Heart left ventricle (tissue), 16 donors: ENCODE measurements at regions not wholly inside any gene's neighbourhood (a gene's known extent, or its start where the extent isn't known, plus 50 kb on each side); places are given as distances from the start of the nearest gene placed in this dataset.

Source experiments
- ATAC-seq, 4 donors: fragments of 200-7000 bp; cut with Tn5 transposase; one replicate each; pipeline ENCODE4 v1.9.1; 2020 to 2022; ENCODE audit warnings: moderate library complexity in 4 of 4, mild to moderate bottlenecking in 3 of 4, moderate number of reproducible peaks in 1 of 4
- DNase-seq, 5 donors: peaks; one replicate each; pipeline ENCODE4 v3.0.0-alpha.2; 2020
- H3K27ac ChIP-seq, 12 donors: fragments of 200-600 bp; sonication (generic) in 4 of 12; one replicate each; pipeline versions ENCODE4 v1.5.0 to v1.8.0; 2016 to 2022; ENCODE audit warnings: mild to moderate bottlenecking in 2 of 12
- H3K27me3 ChIP-seq, 9 donors: fragments of 200-600 bp; sonication (generic) in 2 of 9; one replicate each; pipeline versions ENCODE4 v1.5.1 to v1.8.0; 2016 to 2022; ENCODE audit warnings: mild to moderate bottlenecking in 3 of 9
- H3K36me3 ChIP-seq, 9 donors: fragments of 200-600 bp; sonication (generic) in 2 of 9; one replicate each; pipeline versions ENCODE4 v1.5.0 to v1.8.0; 2018 to 2022; ENCODE audit warnings: mild to moderate bottlenecking in 2 of 9
- H3K4me1 ChIP-seq, 12 donors: fragments of 200-600 bp; sonication (generic) in 4 of 12; one replicate each; pipeline versions ENCODE4 v1.5.0 to v1.8.0; 2016 to 2022; ENCODE audit warnings: mild to moderate bottlenecking in 3 of 12
- H3K4me3 ChIP-seq, 12 donors: fragments of 200-600 bp; sonication (generic) in 4 of 12; one replicate each; pipeline versions ENCODE4 v1.5.0 to v1.8.0; 2017 to 2022; ENCODE audit warnings: mild to moderate bottlenecking in 9 of 12, moderate library complexity in 4 of 12
- H3K9me3 ChIP-seq, 12 donors: fragments of 200-600 bp; sonication (generic) in 4 of 12; one replicate each; pipeline versions ENCODE4 v1.5.0 to v1.8.0; 2016 to 2022; ENCODE audit warnings: mild to moderate bottlenecking in 1 of 12
- CTCF ChIP-seq, 12 donors: fragments of 200-600 bp; sonication (generic) in 4 of 12; IDR thresholded peaks; one replicate each; pipeline versions ENCODE4 v1.5.0 to v1.8.0; 2018 to 2022; ENCODE audit warnings: antibody characterized with exemption in 12 of 12, mild to moderate bottlenecking in 5 of 12
- POLR2A ChIP-seq, 2 donors: fragments of 450-650 bp; IDR thresholded peaks; one replicate each; pipeline ENCODE4 v1.6.1; 2017; ENCODE audit warnings: antibody characterized with exemption in 2 of 2, mild to moderate bottlenecking in 2 of 2, moderate library complexity in 2 of 2
- WGBS, 4 donors: extraction: QIAGEN DNeasy Blood & Tissue Kit in 2 of 4; methylation state at CpG; one replicate each; pipeline versions ENCODE4 v1.1.5 to v1.1.7; 2013 to 2018; 5-methylcytosine and 5-hydroxymethylcytosine counted together
- intact Hi-C, 10 donors: fragments of 100-400 bp; cut with DNase I; formaldehyde crosslinking; loops; one replicate each; pipeline versions ENCODE4 v1.11.1 to v1.14.2; 2022
- donor health status: ischemic (EF 13 %, LVEDD 7.1; RV severe dilation, severe dysfunction).
- donor health status: healthy with polysubstance abuse.
- donor health status: DM: no; HTN: yes; CAD: no.
- donor health status: DM: no; HTN: no; CAD: no.
- donor health status: ischemic (EF 25% LVEDD 6.9; RV normal size, moderate dysfunction).
- donor health status: ischemic (EF 25% LVEDD 5.7; RV mildly dilated, moderate dysfunction).
- donor health status: healthy.
- donor health status: DM: yes; HTN: yes; CAD: no.
- donor health status: ischemic (EF 35%, LVEDD 5.7; RV mildly dilated, moderate dysfunction).
- donor health status: nonischemic (EF 11% LVEDD 7.7; RV severe dilation, severe dysfunction).
- donor health status: DM: yes; HTN: yes; CAD: no.
- donor health status: PGD.
- donor health status: ischemic (EF 29% LVEDD 5.4; RV normal size, mild dysfunction).
- donor health status: nonischemic (EF 23%, LVEDD 6.1; RV moderate dilation, normal function).

- TF ChIP-seq POLR2A (IDR thresholded peaks at IDR 0.05) (no peak), CTCF (IDR thresholded peaks at IDR 0.05) (no peak)
- Histone ChIP-seq H3K27me3 (no peaks in the 10 kb centered on the region), H3K4me3 (no peak overlapping the region), H3K9me3 (peaks cover 0 to 7% (median 0%) of the 10 kb centered on the region in 12 donors), H3K27ac (no peak overlapping the region), H3K36me3 (no peaks in the 10 kb centered on the region), H3K4me1 (no peaks in the 10 kb centered on the region)
- DNase-seq (no peak), ATAC-seq (no peak)
- intact Hi-C loops: no loop called here
- 71 to 76% (median 73%) methylated on average over 3 of the region's 3 CpGs for WGBS, 4 donors
Observed at GRCh38 chr5:78706825-78707224, 58.3 kb upstream of the LHFPL2 start.

GRCh38 chr5:78706381-78706780, 57.8 kb upstream of the LHFPL2 start:
- Histone ChIP-seq H3K36me3 (no peaks in the 10 kb centered on the region), H3K27me3 (no peaks in the 10 kb centered on the region), H3K9me3 (peaks cover 0 to 7% (median 0%) of the 10 kb centered on the region in 12 donors), H3K4me1 (no peaks in the 10 kb centered on the region), H3K27ac (no peak overlapping the region), H3K4me3 (no peak overlapping the region)
- WGBS, 4 donors: 74 to 83% (median 77%) methylated on average over 2 of the region's 2 CpGs
- intact Hi-C loops: no loop called here
- ATAC-seq (no peak), DNase-seq (no peak)
- no peak for TF ChIP-seq POLR2A (IDR thresholded peaks at IDR 0.05)
- TF ChIP-seq CTCF (IDR thresholded peaks at IDR 0.05): no peak

GRCh38 chr5:78705826-78706225, 57.3 kb upstream of the LHFPL2 start:
- H3K4me1 ChIP-seq: no peaks in the 10 kb centered on the region
- TF ChIP-seq POLR2A (IDR thresholded peaks at IDR 0.05): no peak
- no peak for TF ChIP-seq CTCF (IDR thresholded peaks at IDR 0.05)
- H3K36me3 ChIP-seq: no peaks in the 10 kb centered on the region
- H3K9me3 ChIP-seq: peaks cover 0 to 7% (median 0%) of the 10 kb centered on the region in 12 donors
- ATAC-seq: no peak
- intact Hi-C loops: no loop called here
- WGBS, 4 donors: 91 to 99% (median 95%) methylated on average over 3 of the region's 3 CpGs
- no peaks in the 10 kb centered on the region for H3K27me3 ChIP-seq
- no peak for DNase-seq
- H3K4me3 ChIP-seq: no peak overlapping the region
- H3K27ac ChIP-seq: no peak overlapping the region

GRCh38 chr5:78701795-78702410, 53.3 kb upstream of the LHFPL2 start:
- H3K27ac ChIP-seq: no peak overlapping the region
- no peak for DNase-seq
- intact Hi-C loops: no loop called here
- ATAC-seq: no peak
- peaks cover 0 to 4% (median 0%) of the 10 kb centered on the region in 12 donors for H3K4me1 ChIP-seq
- TF ChIP-seq CTCF (IDR thresholded peaks at IDR 0.05): no peak
- TF ChIP-seq POLR2A (IDR thresholded peaks at IDR 0.05): no peak
- no peak overlapping the region for H3K4me3 ChIP-seq
- H3K9me3 ChIP-seq: peaks cover 0 to 12% (median 0%) of the 10 kb centered on the region in 12 donors
- no peaks in the 10 kb centered on the region for H3K36me3 ChIP-seq
- 79 to 83% (median 81%) methylated on average over 3 of the region's 3 CpGs for WGBS, 4 donors
- no peaks in the 10 kb centered on the region for H3K27me3 ChIP-seq
